Neural cell (in vitro differentiated cells): ENCODE measurements at regions not wholly inside any gene's neighbourhood (a gene's known extent, or its start where the extent isn't known, plus 50 kb on each side); places are given as distances from the start of the nearest gene placed in this dataset.

Experiments used
- H2AFZ ChIP-seq: fragments of 200-600, 300-800 bp; sonication (generic), shearing (Covaris generic); 2 replicates; pipeline ENCODE4 v1.6.0; 2014; ENCODE audit warnings: low read depth, mild to moderate bottlenecking, antibody characterized with exemption, low read length, moderate library complexity
- H3F3A ChIP-seq: fragments of 200-600 bp; shearing (Covaris generic); 2 replicates; pipeline ENCODE4 v1.6.1; 2016; ENCODE audit warnings: mild to moderate bottlenecking, moderate library complexity, mixed read lengths, antibody characterized with exemption, low read length; ENCODE audit not compliant: insufficient read depth, poor library complexity, severe bottlenecking
- H3K27ac ChIP-seq: fragments of 200-600, 300-800 bp; sonication (generic), shearing (Covaris generic); 2 replicates; pipeline ENCODE4 v1.5.1; 2014; ENCODE audit warnings: mild to moderate bottlenecking, low read length, moderate library complexity
- H3K27me3 ChIP-seq: fragments of 300-800, 200-600 bp; sonication (generic), shearing (Covaris generic); 2 replicates; pipeline ENCODE4 v1.6.0; 2014; ENCODE audit warnings: mild to moderate bottlenecking, low read depth, low read length, moderate library complexity; ENCODE audit not compliant: insufficient read depth
- H3K36me3 ChIP-seq: fragments of 300-800, 200-600 bp; sonication (generic), shearing (Covaris generic); 2 replicates; pipeline ENCODE4 v1.5.1; 2014; ENCODE audit warnings: mild to moderate bottlenecking, antibody characterized with exemption, low read length, moderate library complexity; ENCODE audit not compliant: insufficient read depth
- H3K4me2 ChIP-seq: fragments of 300-800, 200-600 bp; sonication (generic), shearing (Covaris generic); 2 replicates; pipeline ENCODE4 v1.6.0; 2014; ENCODE audit warnings: mild to moderate bottlenecking, low read length
- H3K4me3 ChIP-seq: fragments of 300-800, 200-600 bp; sonication (generic), shearing (Covaris generic); 2 replicates; pipeline ENCODE4 v1.5.1; 2014; ENCODE audit warnings: mild to moderate bottlenecking, low read length, moderate library complexity
- H3K79me2 ChIP-seq: fragments of 200-600 bp; shearing (Covaris generic); replicated peaks from 2 replicates; pipeline ENCODE4 v1.6.0; 2014; ENCODE audit warnings: mild to moderate bottlenecking, low read length, moderate library complexity; ENCODE audit not compliant: insufficient read depth
- H3K9ac ChIP-seq: fragments of 300-800, 200-600 bp; sonication (generic), shearing (Covaris generic); 2 replicates; pipeline ENCODE4 v1.6.1; 2016; ENCODE audit warnings: mild to moderate bottlenecking, low read length, mixed read lengths
- H3K9me2 ChIP-seq: fragments of 200-600 bp; shearing (Covaris generic); 2 replicates; pipeline ENCODE4 v1.6.1; 2016; ENCODE audit warnings: mild to moderate bottlenecking, low read length, mixed read lengths; ENCODE audit not compliant: insufficient read depth
- H3K9me3 ChIP-seq: fragments of 200-600, 300-800 bp; sonication (generic), shearing (Covaris generic); 2 replicates; pipeline ENCODE4 v1.6.1; 2016; ENCODE audit warnings: mild to moderate bottlenecking, mixed run types, low read length, moderate library complexity, mixed read lengths
- H4K20me1 ChIP-seq: fragments of 200-600 bp; shearing (Covaris generic); 2 replicates; pipeline ENCODE4 v1.6.1; 2016; ENCODE audit warnings: mild to moderate bottlenecking, mixed run types; ENCODE audit not compliant: insufficient read depth
- EP300 ChIP-seq: fragments of 450-650 bp; conservative IDR thresholded peaks from 2 replicates; pipeline ENCODE4 v1.6.1; 2014; ENCODE audit warnings: antibody characterized with exemption, mild to moderate bottlenecking, moderate library complexity; ENCODE audit not compliant: poor library complexity, severe bottlenecking
- EZH2 ChIP-seq: fragments of 200-600, 300-800 bp; shearing (Covaris generic), sonication (generic); IDR thresholded peaks from 2 replicates; pipeline ENCODE4 v1.6.1; 2014; ENCODE audit warnings: antibody characterized with exemption, low read length, borderline replicate concordance, mild to moderate bottlenecking; ENCODE audit not compliant: insufficient read depth, poor library complexity, severe bottlenecking
- MXI1 ChIP-seq: fragments of 450-650 bp; conservative IDR thresholded peaks from 2 replicates; pipeline ENCODE4 v1.6.1; 2014; ENCODE audit warnings: antibody characterized with exemption, mild to moderate bottlenecking; ENCODE audit not compliant: poor library complexity, severe bottlenecking
- POLR2AphosphoS5 ChIP-seq: IDR thresholded peaks from 2 replicates; pipeline ENCODE4 v1.6.1; 2012
- RAD21 ChIP-seq: fragments of 450-650 bp; conservative IDR thresholded peaks from 2 replicates; pipeline ENCODE4 v1.6.1; 2014; ENCODE audit warnings: antibody characterized with exemption, mild to moderate bottlenecking, moderate library complexity
- REST ChIP-seq: IDR thresholded peaks from 2 replicates; pipeline ENCODE4 v1.6.1; 2012; ENCODE audit warnings: borderline replicate concordance
- SMC3 ChIP-seq: fragments of 450-650 bp; conservative IDR thresholded peaks from 2 replicates; pipeline ENCODE4 v1.6.1; 2014; ENCODE audit warnings: antibody characterized with exemption, mild to moderate bottlenecking, moderate library complexity; ENCODE audit not compliant: poor library complexity
- TAF1 ChIP-seq: IDR thresholded peaks from 2 replicates; pipeline ENCODE4 v1.6.1; 2012; ENCODE audit warnings: low read depth
- TF ChIP-seq, protein P1 (sequence below): fragments of 450-650 bp; IDR thresholded peaks from 2 replicates; pipeline ENCODE4 v1.5.1; 2014; ENCODE audit warnings: antibody characterized with exemption, mild to moderate bottlenecking, moderate library complexity; ENCODE audit not compliant: poor library complexity, severe bottlenecking

GRCh38 chr2:195428673-195429072 lies 228.4 kb upstream of the SLC39A10 start:
- Histone ChIP-seq H3K36me3 (no peaks in the 10 kb centered on the region), H3K4me3 (no peak overlapping the region), H3F3A (no peaks in the 10 kb centered on the region), H3K4me2 (no peak overlapping the region), H3K9me2 (no peaks in the 10 kb centered on the region), H4K20me1 (no peaks in the 10 kb centered on the region), H3K27me3 (no peaks in the 10 kb centered on the region), H2AFZ (no peak overlapping the region), H3K79me2 (no peaks in the 10 kb centered on the region), H3K9ac (no peak overlapping the region), H3K27ac (no peak overlapping the region), H3K9me3 (no peaks in the 10 kb centered on the region)
- TF ChIP-seq RAD21 (no peak), EP300 (no peak), EZH2 (no peak), SMC3 (no peak), POLR2AphosphoS5 (no peak), REST (no peak), TAF1 (no peak)
- TF ChIP-seq, protein P1, sequence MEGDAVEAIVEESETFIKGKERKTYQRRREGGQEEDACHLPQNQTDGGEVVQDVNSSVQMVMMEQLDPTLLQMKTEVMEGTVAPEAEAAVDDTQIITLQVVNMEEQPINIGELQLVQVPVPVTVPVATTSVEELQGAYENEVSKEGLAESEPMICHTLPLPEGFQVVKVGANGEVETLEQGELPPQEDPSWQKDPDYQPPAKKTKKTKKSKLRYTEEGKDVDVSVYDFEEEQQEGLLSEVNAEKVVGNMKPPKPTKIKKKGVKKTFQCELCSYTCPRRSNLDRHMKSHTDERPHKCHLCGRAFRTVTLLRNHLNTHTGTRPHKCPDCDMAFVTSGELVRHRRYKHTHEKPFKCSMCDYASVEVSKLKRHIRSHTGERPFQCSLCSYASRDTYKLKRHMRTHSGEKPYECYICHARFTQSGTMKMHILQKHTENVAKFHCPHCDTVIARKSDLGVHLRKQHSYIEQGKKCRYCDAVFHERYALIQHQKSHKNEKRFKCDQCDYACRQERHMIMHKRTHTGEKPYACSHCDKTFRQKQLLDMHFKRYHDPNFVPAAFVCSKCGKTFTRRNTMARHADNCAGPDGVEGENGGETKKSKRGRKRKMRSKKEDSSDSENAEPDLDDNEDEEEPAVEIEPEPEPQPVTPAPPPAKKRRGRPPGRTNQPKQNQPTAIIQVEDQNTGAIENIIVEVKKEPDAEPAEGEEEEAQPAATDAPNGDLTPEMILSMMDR, result no peak

DNA sequence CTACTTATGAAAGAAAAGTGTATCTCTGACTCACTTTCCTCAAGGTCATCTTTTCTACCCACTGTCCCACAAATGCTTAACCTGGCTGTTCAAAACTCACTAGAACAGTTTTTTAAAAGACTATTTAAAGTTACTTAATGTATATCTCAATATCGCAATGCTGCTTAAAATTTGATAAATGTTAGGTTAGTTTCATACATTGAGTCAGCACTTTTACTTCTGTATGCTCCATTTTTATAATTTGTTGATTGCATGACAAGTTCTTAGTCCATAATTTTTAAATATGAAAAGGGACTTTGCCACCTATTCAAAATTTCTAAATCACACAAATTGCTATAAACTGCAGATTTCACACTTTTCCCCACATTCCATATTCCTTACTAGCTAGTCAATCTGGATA lies 231.7 kb upstream of the SLC39A10 start:
- Histone ChIP-seq H4K20me1 (no peaks in the 10 kb centered on the region), H3K9me3 (no peaks in the 10 kb centered on the region), H2AFZ (no peak overlapping the region), H3K36me3 (no peaks in the 10 kb centered on the region), H3K9me2 (no peaks in the 10 kb centered on the region), H3F3A (no peaks in the 10 kb centered on the region), H3K9ac (no peak overlapping the region), H3K27me3 (no peaks in the 10 kb centered on the region), H3K27ac (no peak overlapping the region), H3K4me3 (no peak overlapping the region), H3K79me2 (no peaks in the 10 kb centered on the region), H3K4me2 (no peak overlapping the region)
- TF ChIP-seq EZH2, result no peak
- no peak for TF ChIP-seq REST
- TF ChIP-seq TAF1, result no peak
- no peak for TF ChIP-seq SMC3
- TF ChIP-seq, protein P1, result no peak
- no peak for TF ChIP-seq RAD21
- TF ChIP-seq MXI1, result no peak
- no peak for TF ChIP-seq EP300
- TF ChIP-seq POLR2AphosphoS5, result no peak
